HG03135 (cell line): ENCODE measurements at regions not wholly inside any gene's neighbourhood (a gene's known extent, or its start where the extent isn't known, plus 50 kb on each side); places are given as distances from the start of the nearest gene placed in this dataset.
"Not testable (repeated sequence)": the region's sequence is repeated elsewhere in the genome, so short reads cannot be mapped to it uniquely, and the experiment has no call there.

Source experiments
- ATAC-seq: cut with Tn5 transposase; IDR thresholded peaks from one replicate; pipeline ENCODE4 v1.9.1; 2021; ENCODE audit warnings: mild to moderate bottlenecking, moderate library complexity; ENCODE audit not compliant: unreplicated experiment

GRCh38 chr3:20424086-20424485, 238.1 kb upstream of the SGO1 start:
- ATAC-seq = no peak

GRCh38 chr3:20422391-20422790, 236.4 kb upstream of the SGO1 start:
- no peak for ATAC-seq

- ATAC-seq = no peak
Observed at GRCh38 chr3:20417388-20418108, 231.5 kb upstream of the SGO1 start.

GRCh38 chr3:20406611-20407011, 220.6 kb upstream of the SGO1 start:
- ATAC-seq = no peak

GRCh38 chr3:20405744-20406143, 219.7 kb upstream of the SGO1 start:
- no peak for ATAC-seq

- ATAC-seq = no peak
Observed at GRCh38 chr3:20405231-20405630, 219.2 kb upstream of the SGO1 start.

- ATAC-seq = no peak
Observed at GRCh38 chr3:20404741-20405100, 218.7 kb upstream of the SGO1 start.

- no peak for ATAC-seq
Observed at GRCh38 chr3:20403986-20404740, 218.2 kb upstream of the SGO1 start.

GRCh38 chr3:20401253-20401652, 215.2 kb upstream of the SGO1 start:
- no peak for ATAC-seq

- no peak for ATAC-seq
Observed at GRCh38 chr3:20400686-20401085, 214.7 kb upstream of the SGO1 start.

- no peak for ATAC-seq
Observed at GRCh38 chr3:20400281-20400680, 214.3 kb upstream of the SGO1 start.

- ATAC-seq = no peak
Observed at GRCh38 chr3:20396335-20396734, 210.3 kb upstream of the SGO1 start.

GRCh38 chr3:20395692-20396091, 209.7 kb upstream of the SGO1 start:
- ATAC-seq = no peak

GRCh38 chr3:20394243-20394642, 208.2 kb upstream of the SGO1 start:
- ATAC-seq = no peak

- ATAC-seq = no peak
Observed at GRCh38 chr3:20391644-20392043, 205.6 kb upstream of the SGO1 start.

GRCh38 chr3:20388971-20389370, 203.0 kb upstream of the SGO1 start:
- no peak for ATAC-seq

GRCh38 chr3:20380295-20380694, 194.3 kb upstream of the SGO1 start:
- no peak for ATAC-seq

- ATAC-seq = no peak
Observed at GRCh38 chr3:20378315-20378714, 192.3 kb upstream of the SGO1 start.

GRCh38 chr3:20376665-20377217, 190.7 kb upstream of the SGO1 start:
- ATAC-seq = no peak

GRCh38 chr3:20375302-20375701, 189.3 kb upstream of the SGO1 start:
- no peak for ATAC-seq

GRCh38 chr3:20370273-20371063, 184.5 kb upstream of the SGO1 start:
- not testable (repeated sequence) for ATAC-seq
